AG04450 (cell line): ENCODE measurements at regions not wholly inside any gene's neighbourhood (a gene's known extent, or its start where the extent isn't known, plus 50 kb on each side); places are given as distances from the start of the nearest gene placed in this dataset.

Experiments used
- CTCF ChIA-PET: fragments of 300-600, 350-600 bp; formaldehyde crosslinking; extraction: SDS; loops from one replicate; lab custom pipeline; 2022; ENCODE audit warnings: antibody characterized with exemption, inconsistent platforms; lab: Charles Lee
- POLR2A ChIA-PET: fragments of 350-600 bp; formaldehyde crosslinking; extraction: SDS; loops from one replicate; lab custom pipeline; 2021; ENCODE audit warnings: antibody characterized with exemption, inconsistent platforms; lab: Yijun Ruan, JAX
- DNase-seq: peaks from one replicate; pipeline ENCODE4 v3.0.0-alpha.2; 2011; ENCODE audit warnings: low read depth, low spot score
- H3K27ac ChIP-seq: one replicate; pipeline ENCODE4 v1.5.1; 2012; ENCODE audit warnings: low read depth, low read length, control low read depth
- H3K27me3 ChIP-seq: one replicate; pipeline ENCODE4 v1.6.0; 2012; ENCODE audit warnings: low read length; ENCODE audit not compliant: control insufficient read depth, insufficient read depth
- H3K4me3 ChIP-seq: 2 replicates; pipeline ENCODE4 v1.5.1; 2011; ENCODE audit warnings: mild to moderate bottlenecking, low read depth, low read length, control low read depth
- H3K9me3 ChIP-seq: 2 replicates; pipeline ENCODE4 v1.5.1; 2012; ENCODE audit warnings: low read length; ENCODE audit not compliant: control insufficient read depth, insufficient read depth
- CTCF ChIP-seq: IDR thresholded peaks from 2 replicates; pipeline ENCODE4 v1.5.1; 2011; ENCODE audit warnings: low read depth, low read length, control low read depth, inconsistent platforms

GRCh38 chr1:4265836-4266235 is 365.8 kb upstream of the C1orf174 start:
- Histone ChIP-seq H3K27me3 (no peaks in the 10 kb centered on the region), H3K27ac (no peak overlapping the region), H3K4me3 (no peak overlapping the region), H3K9me3 (peaks cover 53% of the 10 kb centered on the region)
- no peak for TF ChIP-seq CTCF
- POLR2A ChIA-PET = no interaction called here
- no peak for DNase-seq
- CTCF ChIA-PET = no interaction called here

GRCh38 chr1:4267381-4268261 is 367.5 kb upstream of the C1orf174 start:
- no peaks in the 10 kb centered on the region for H3K27me3 ChIP-seq
- H3K27ac ChIP-seq = no peak overlapping the region
- TF ChIP-seq CTCF = no peak
- ChIA-PET POLR2A (no interaction called here), CTCF (no interaction called here)
- no peak for DNase-seq
- H3K9me3 ChIP-seq = peaks cover 62% of the 10 kb centered on the region
- no peak overlapping the region for H3K4me3 ChIP-seq

- ChIA-PET POLR2A (no interaction called here), CTCF (no interaction called here)
- no peak for TF ChIP-seq CTCF
- H3K27ac ChIP-seq = no peak overlapping the region
- H3K9me3 ChIP-seq = peaks cover 60% of the 10 kb centered on the region
- no peak overlapping the region for H3K4me3 ChIP-seq
- H3K27me3 ChIP-seq = no peaks in the 10 kb centered on the region
- DNase-seq = no peak
Observed at GRCh38 chr1:4268262-4268888, 368.3 kb upstream of the C1orf174 start.

- CTCF ChIA-PET = no interaction called here
Observed at GRCh38 chr1:4268889-4269284, 368.8 kb upstream of the C1orf174 start.

More at GRCh38 chr1:4268889-4269284, 368.8 kb upstream of the C1orf174 start:
- Histone ChIP-seq H3K27ac (no peak overlapping the region), H3K27me3 (no peaks in the 10 kb centered on the region), H3K9me3 (peaks cover 59% of the 10 kb centered on the region), H3K4me3 (no peak overlapping the region)
- POLR2A ChIA-PET = no interaction called here
- no peak for TF ChIP-seq CTCF
- no peak for DNase-seq
